SKM-1 treated with dmso at 0.1 percent for 144 hours (cell line): ENCODE measurements at regions not wholly inside any gene's neighbourhood (a gene's known extent, or its start where the extent isn't known, plus 50 kb on each side); places are given as distances from the start of the nearest gene placed in this dataset.

Experiments
- DNase-seq: peaks from one replicate; lab custom pipeline; 2025; ENCODE audit not compliant: unreplicated experiment; lab: John Stamatoyannopoulos, UW

- no peak for DNase-seq
Observed at GRCh38 chr1:201609661-201610318, 70.9 kb downstream of the NAV1 start.

GRCh38 chr1:201610858-201611257 is 71.9 kb downstream of the NAV1 start:
- no peak for DNase-seq

GRCh38 chr1:201612645-201613044 is 73.7 kb downstream of the NAV1 start:
- DNase-seq: no peak

GRCh38 chr1:201614262-201615015 is 75.5 kb downstream of the NAV1 start:
- no peak for DNase-seq

- no peak for DNase-seq
Observed at GRCh38 chr1:201617157-201617556, 78.2 kb downstream of the NAV1 start.

GRCh38 chr1:201618389-201618788 is 79.5 kb downstream of the NAV1 start:
- no peak for DNase-seq

GRCh38 chr1:201618905-201619304 is 80.0 kb downstream of the NAV1 start:
- no peak for DNase-seq

GRCh38 chr1:201619513-201619912 is 80.6 kb downstream of the NAV1 start:
- DNase-seq: no peak

GRCh38 chr1:201622353-201622752 is 83.4 kb downstream of the NAV1 start:
- DNase-seq: no peak

- no peak for DNase-seq
Observed at GRCh38 chr1:201622824-201623223, 83.9 kb downstream of the NAV1 start.

GRCh38 chr1:201624741-201625225 is 85.9 kb downstream of the NAV1 start:
- DNase-seq: no peak

- DNase-seq: no peak
Observed at GRCh38 chr1:201625226-201625761, 86.4 kb downstream of the NAV1 start.

GRCh38 chr1:201625851-201626251 is 86.9 kb downstream of the NAV1 start:
- DNase-seq: no peak

- no peak for DNase-seq
Observed at GRCh38 chr1:201626629-201627275, 87.8 kb downstream of the NAV1 start.

GRCh38 chr1:201628490-201628889 is 89.6 kb downstream of the NAV1 start:
- no peak for DNase-seq

GRCh38 chr1:201630582-201630981 is 91.7 kb downstream of the NAV1 start:
- DNase-seq: no peak

GRCh38 chr1:201631037-201631436 is 92.1 kb downstream of the NAV1 start:
- DNase-seq: no peak

- DNase-seq: no peak
Observed at GRCh38 chr1:201632364-201632952, 93.5 kb downstream of the NAV1 start.

GRCh38 chr1:201633297-201633696 is 94.4 kb downstream of the NAV1 start:
- DNase-seq: no peak

GRCh38 chr1:201633811-201634210 is 94.9 kb downstream of the NAV1 start:
- DNase-seq: no peak

GRCh38 chr1:201634261-201634660 is 95.3 kb downstream of the NAV1 start:
- DNase-seq: no peak
